Endodermal cell (in vitro differentiated cells): ENCODE measurements at regions not wholly inside any gene's neighbourhood (a gene's known extent, or its start where the extent isn't known, plus 50 kb on each side); places are given as distances from the start of the nearest gene placed in this dataset.
"Not testable (repeated sequence)": the region's sequence is repeated elsewhere in the genome, so short reads cannot be mapped to it uniquely, and the experiment has no call there.

Experiments used
- DNase-seq: peaks from one replicate; pipeline ENCODE4 v3.0.0-alpha.2; 2017
- H3K27ac ChIP-seq: 2 replicates; pipeline ENCODE4 v1.5.1; 2013; ENCODE audit warnings: mild to moderate bottlenecking, low read depth, low read length, moderate library complexity
- H3K27me3 ChIP-seq: 2 replicates; pipeline ENCODE4 v1.6.1; 2013; ENCODE audit warnings: mild to moderate bottlenecking, low read length, moderate library complexity; ENCODE audit not compliant: insufficient read depth, control insufficient read depth, poor library complexity, severe bottlenecking
- H3K36me3 ChIP-seq: 2 replicates; pipeline ENCODE4 v1.7.0; 2013; ENCODE audit warnings: mild to moderate bottlenecking, low read length, moderate library complexity; ENCODE audit not compliant: control insufficient read depth, insufficient read depth
- H3K4me1 ChIP-seq: one replicate; pipeline ENCODE4 v1.7.0; 2013; ENCODE audit warnings: low read length; ENCODE audit not compliant: control insufficient read depth, insufficient read depth
- H3K4me3 ChIP-seq: 2 replicates; pipeline ENCODE4 v1.5.1; 2013; ENCODE audit warnings: mild to moderate bottlenecking, low read length, moderate library complexity
- H3K9ac ChIP-seq: 2 replicates; pipeline ENCODE4 v1.6.1; 2013; ENCODE audit warnings: mild to moderate bottlenecking, low read length, moderate library complexity; ENCODE audit not compliant: poor library complexity, severe bottlenecking; ENCODE audit errors: extremely low read depth
- H3K9me3 ChIP-seq: 2 replicates; pipeline ENCODE4 v1.6.1; 2013; ENCODE audit warnings: mild to moderate bottlenecking, low read length, moderate library complexity; ENCODE audit not compliant: control insufficient read depth
- H3K27ac Mint-ChIP-seq: 2 replicates; pipeline ENCODE4 v1.8.0; 2020; ENCODE audit warnings: mixed read lengths
- H3K27me3 Mint-ChIP-seq: 2 replicates; pipeline ENCODE4 v1.8.0; 2021; ENCODE audit warnings: mild to moderate bottlenecking, mixed read lengths; ENCODE audit not compliant: insufficient read depth
- H3K36me3 Mint-ChIP-seq: 2 replicates; pipeline ENCODE4 v1.8.0; 2020; ENCODE audit warnings: low read depth, mixed read lengths
- H3K4me1 Mint-ChIP-seq: 2 replicates; pipeline ENCODE4 v1.8.0; 2020; ENCODE audit warnings: mixed read lengths
- H3K4me3 Mint-ChIP-seq: 2 replicates; pipeline ENCODE4 v1.8.0; 2020; ENCODE audit warnings: mild to moderate bottlenecking, moderate library complexity, mixed read lengths
- H3K9me3 Mint-ChIP-seq: 2 replicates; pipeline ENCODE4 v1.8.0; 2020; ENCODE audit warnings: mild to moderate bottlenecking, mixed read lengths
- WGBS, 2 experiments: methylation state at CpG; one replicate each; pipeline versions ENCODE4 v1.1.5 to v1.1.7; 2013; ENCODE audit warnings: missing lambda C conversion rate in 2 of 2, mixed read lengths in 1 of 2; ENCODE audit not compliant: insufficient coverage in 1 of 2, insufficient read length in 1 of 2; 5-methylcytosine and 5-hydroxymethylcytosine counted together
- TF ChIP-seq, protein P1 (sequence below): fragments of 200-600 bp; sonication (generic); conservative IDR thresholded peaks from 2 replicates; pipeline ENCODE4 v1.5.0; 2021; ENCODE audit warnings: antibody characterized with exemption, mild to moderate bottlenecking

- Histone ChIP-seq H3K27me3 (no peaks in the 10 kb centered on the region), H3K4me3 (no peak overlapping the region), H3K9ac (no peak overlapping the region), H3K4me1 (no peaks in the 10 kb centered on the region), H3K27ac (no peak overlapping the region), H3K9me3 (no peaks in the 10 kb centered on the region), H3K36me3 (no peaks in the 10 kb centered on the region)
- Mint-ChIP-seq H3K27me3 (no peaks in the 10 kb centered on the region), H3K27ac (no peak overlapping the region), H3K36me3 (no peaks in the 10 kb centered on the region), H3K4me1 (no peaks in the 10 kb centered on the region), H3K4me3 (no peak overlapping the region), H3K9me3 (peaks cover 47% of the 10 kb centered on the region)
- WGBS, 2 experiments: 57% methylated on average over 1 of the region's 2 CpGs; no CpG with 5 or more reads in 1 of the 2 experiments
- DNase-seq: no peak
- TF ChIP-seq, protein P1, sequence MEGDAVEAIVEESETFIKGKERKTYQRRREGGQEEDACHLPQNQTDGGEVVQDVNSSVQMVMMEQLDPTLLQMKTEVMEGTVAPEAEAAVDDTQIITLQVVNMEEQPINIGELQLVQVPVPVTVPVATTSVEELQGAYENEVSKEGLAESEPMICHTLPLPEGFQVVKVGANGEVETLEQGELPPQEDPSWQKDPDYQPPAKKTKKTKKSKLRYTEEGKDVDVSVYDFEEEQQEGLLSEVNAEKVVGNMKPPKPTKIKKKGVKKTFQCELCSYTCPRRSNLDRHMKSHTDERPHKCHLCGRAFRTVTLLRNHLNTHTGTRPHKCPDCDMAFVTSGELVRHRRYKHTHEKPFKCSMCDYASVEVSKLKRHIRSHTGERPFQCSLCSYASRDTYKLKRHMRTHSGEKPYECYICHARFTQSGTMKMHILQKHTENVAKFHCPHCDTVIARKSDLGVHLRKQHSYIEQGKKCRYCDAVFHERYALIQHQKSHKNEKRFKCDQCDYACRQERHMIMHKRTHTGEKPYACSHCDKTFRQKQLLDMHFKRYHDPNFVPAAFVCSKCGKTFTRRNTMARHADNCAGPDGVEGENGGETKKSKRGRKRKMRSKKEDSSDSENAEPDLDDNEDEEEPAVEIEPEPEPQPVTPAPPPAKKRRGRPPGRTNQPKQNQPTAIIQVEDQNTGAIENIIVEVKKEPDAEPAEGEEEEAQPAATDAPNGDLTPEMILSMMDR: peak; percentile 73
Measured at GRCh38 chrX:83416273-83416672, 91.8 kb upstream of the POU3F4 start.

DNA sequence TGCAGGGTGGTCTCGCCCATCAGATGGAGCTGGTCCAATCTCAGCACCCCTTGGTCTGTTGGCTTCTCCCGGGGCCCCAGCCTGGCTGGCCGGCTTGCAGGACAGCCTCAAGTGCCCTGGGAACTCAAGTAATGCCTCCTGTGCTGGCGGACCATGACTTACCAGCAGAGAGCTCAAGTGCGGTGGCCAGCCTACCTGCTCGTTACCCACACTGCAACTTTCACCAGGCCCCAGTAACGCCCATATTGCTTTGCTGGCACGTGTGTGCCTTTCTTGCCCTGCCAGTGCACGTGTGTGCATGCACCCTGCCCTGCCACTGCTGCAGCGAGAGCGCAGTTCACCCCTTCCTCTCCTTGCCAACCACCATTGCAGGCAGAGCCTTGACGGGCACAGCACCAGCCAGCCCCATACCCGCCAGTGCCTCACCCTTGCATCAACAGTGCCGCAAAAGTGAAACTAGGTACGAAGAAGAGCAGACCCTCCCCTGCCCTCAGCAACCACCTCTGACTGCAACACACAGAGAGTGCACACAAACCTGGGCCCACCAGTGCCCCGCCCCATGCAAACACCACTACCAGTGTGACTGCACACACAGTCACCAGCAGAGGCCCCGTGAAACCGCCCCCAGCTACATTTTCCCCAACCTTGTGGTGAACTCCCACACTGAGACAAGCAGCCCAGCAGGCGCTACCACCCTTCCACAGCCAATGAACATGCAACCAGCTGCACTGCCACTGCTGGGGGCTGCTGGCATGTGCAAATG is 88.9 kb upstream of the POU3F4 start:
- H3K9ac ChIP-seq: no peak overlapping the region
- TF ChIP-seq, protein P1: no peak

DNA sequence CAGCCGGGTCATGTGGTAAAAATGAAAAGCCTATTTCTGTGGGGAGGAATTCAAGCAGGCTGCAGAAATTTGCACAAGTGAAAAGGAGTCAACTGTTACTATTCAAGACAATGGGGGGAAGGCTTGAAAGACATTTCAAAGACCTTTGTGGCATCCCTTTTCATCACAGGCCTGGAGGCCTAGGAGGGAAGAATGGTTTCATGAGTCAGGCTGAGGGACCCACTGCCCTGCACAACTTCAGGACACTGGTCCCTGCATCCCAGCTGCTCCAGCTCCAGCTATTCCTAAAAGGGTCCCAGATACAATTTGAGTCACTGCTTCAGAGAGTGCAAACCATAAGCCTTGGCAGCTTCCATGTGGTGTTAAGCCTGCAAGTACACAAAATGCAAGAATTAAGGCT is 85.3 kb upstream of the POU3F4 start:
- H3K27me3 ChIP-seq: no peaks in the 10 kb centered on the region
- 92% methylated on average over 1 of the region's 1 CpG; no CpG with 5 or more reads in 1 of the 2 experiments for WGBS, 2 experiments
- DNase-seq: no peak
- H3K27ac ChIP-seq: no peak overlapping the region
- Mint-ChIP-seq H3K27ac (no peak overlapping the region), H3K36me3 (no peaks in the 10 kb centered on the region), H3K4me3 (no peak overlapping the region), H3K27me3 (no peaks in the 10 kb centered on the region), H3K9me3 (peaks cover 79% of the 10 kb centered on the region), H3K4me1 (no peaks in the 10 kb centered on the region)
- H3K9me3 ChIP-seq: no peaks in the 10 kb centered on the region
- H3K4me3 ChIP-seq: no peak overlapping the region
- H3K9ac ChIP-seq: no peak overlapping the region
- H3K4me1 ChIP-seq: no peaks in the 10 kb centered on the region
- TF ChIP-seq, protein P1: no peak
- no peaks in the 10 kb centered on the region for H3K36me3 ChIP-seq

More for the DNA sequence above, 88.9 kb upstream of the POU3F4 start:
- peaks cover 60% of the 10 kb centered on the region for H3K9me3 Mint-ChIP-seq
- Histone ChIP-seq H3K27me3 (no peaks in the 10 kb centered on the region), H3K27ac (no peak overlapping the region), H3K9me3 (no peaks in the 10 kb centered on the region), H3K36me3 (no peaks in the 10 kb centered on the region), H3K4me3 (no peak overlapping the region), H3K4me1 (no peaks in the 10 kb centered on the region)
- no peak overlapping the region for H3K27ac Mint-ChIP-seq
- H3K27me3 Mint-ChIP-seq: no peaks in the 10 kb centered on the region
- peak; percentile 38 for DNase-seq
- WGBS, 2 experiments: 85 to 90% methylated on average over 2 to 19 of the region's 19 CpGs
- H3K4me3 Mint-ChIP-seq: no peak overlapping the region
- no peaks in the 10 kb centered on the region for H3K36me3 Mint-ChIP-seq
- H3K4me1 Mint-ChIP-seq: no peaks in the 10 kb centered on the region

DNA sequence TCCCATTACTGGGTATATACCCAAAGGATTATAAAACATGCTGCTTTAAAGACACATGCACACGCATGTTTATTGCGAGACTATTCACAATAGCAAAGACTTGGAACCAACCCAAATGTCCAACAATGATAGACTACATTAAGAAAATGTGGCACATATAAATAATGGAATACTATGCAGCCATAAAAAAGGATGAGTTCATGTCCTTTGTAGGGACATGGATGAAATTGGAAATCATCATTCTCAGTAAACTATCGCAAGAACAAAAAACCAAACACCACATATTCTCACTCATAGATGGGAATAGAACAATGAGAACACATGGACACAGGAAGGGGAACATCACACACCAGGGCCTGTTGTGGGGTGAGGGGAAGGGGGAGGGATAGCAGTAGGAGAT is 65.5 kb upstream of the POU3F4 start:
- not testable (repeated sequence) for H3K27me3 Mint-ChIP-seq, H3K36me3 ChIP-seq, H3K27ac Mint-ChIP-seq, H3K9me3 ChIP-seq, H3K4me3 Mint-ChIP-seq, DNase-seq, H3K36me3 Mint-ChIP-seq, H3K27ac ChIP-seq, H3K4me1 Mint-ChIP-seq, H3K4me3 ChIP-seq, H3K27me3 ChIP-seq, H3K4me1 ChIP-seq, H3K9ac ChIP-seq
- WGBS, 2 experiments: 100% methylated on average over 2 of the region's 3 CpGs; no CpG with 5 or more reads in 1 of the 2 experiments
- peaks cover 55% of the 10 kb centered on the region for H3K9me3 Mint-ChIP-seq
